ENCODE measurements at regions not wholly inside any gene's neighbourhood (a gene's known extent, or its start where the extent isn't known, plus 50 kb on each side); places are given as distances from the start of the nearest gene placed in this dataset.

GRCh38 chr2:150159300-150159699 lies 328.2 kb downstream of the RND3 start:
- no peak for TF ChIP-seq CTCF (conservative IDR thresholded peaks at IDR 0.05)
- TF ChIP-seq ZFX (IDR thresholded peaks at IDR 0.05) = no peak

Measured in C4-2B (cell line).